Esophagus muscularis mucosa (tissue), 4 donors: ENCODE measurements at regions not wholly inside any gene's neighbourhood (a gene's known extent, or its start where the extent isn't known, plus 50 kb on each side); places are given as distances from the start of the nearest gene placed in this dataset.
"Not testable (repeated sequence)": the region's sequence is repeated elsewhere in the genome, so short reads cannot be mapped to it uniquely, and the experiment has no call there.

Source experiments
- DNase-seq: peaks from one replicate; pipeline ENCODE4 v3.0.0-alpha.2; 2017; ENCODE audit errors: extremely low spot score
- H3K27ac ChIP-seq, 4 donors: fragments of 200-600 bp; sonication (generic); replicated peaks in 1 of 4; 1 replicate in 3 of 4; 2 replicates in 1 of 4; pipeline ENCODE4 v1.5.1; 2016 to 2019; ENCODE audit warnings: mild to moderate bottlenecking in 1 of 4
- H3K27me3 ChIP-seq, 4 donors: fragments of 200-600 bp; sonication (generic); one replicate each; pipeline versions ENCODE4 v1.5.1 to v1.6.0; 2016 to 2019
- H3K36me3 ChIP-seq, 4 donors: fragments of 200-600 bp; sonication (generic); one replicate each; pipeline ENCODE4 v1.5.1; 2016 to 2019
- H3K4me1 ChIP-seq, 4 donors: fragments of 200-600 bp; sonication (generic); one replicate each; pipeline ENCODE4 v1.5.1; 2016 to 2019
- H3K4me3 ChIP-seq, 4 donors: fragments of 200-600 bp; sonication (generic); 1 replicate in 2 of 4; 2 replicates in 2 of 4; pipeline ENCODE4 v1.5.1; 2016 to 2019; ENCODE audit warnings: mild to moderate bottlenecking in 4 of 4, moderate library complexity in 1 of 4
- H3K9me3 ChIP-seq, 4 donors: fragments of 200-600 bp; sonication (generic); 1 replicate in 3 of 4; 2 replicates in 1 of 4; pipeline ENCODE4 v1.5.1; 2016 to 2019
- CTCF ChIP-seq, 3 experiments: fragments of 200-600 bp in 2 of 3; fragments of 450-650 bp in 1 of 3; sonication (generic) in 2 of 3; IDR thresholded peaks; one replicate each; pipeline ENCODE4 v1.5.1; 2017 to 2019; ENCODE audit warnings: antibody characterized with exemption in 3 of 3, mild to moderate bottlenecking in 2 of 3, moderate library complexity in 1 of 3
- EP300 ChIP-seq: sonication (generic); formaldehyde crosslinking; IDR thresholded peaks from one replicate; pipeline ENCODE4 v1.6.1; 2017; ENCODE audit warnings: antibody characterized with exemption
- POLR2A ChIP-seq: fragments of 450-650 bp; IDR thresholded peaks from one replicate; pipeline ENCODE4 v1.6.1; 2017; ENCODE audit warnings: antibody characterized with exemption, moderate library complexity, mild to moderate bottlenecking, low read depth
- POLR2AphosphoS5 ChIP-seq, 2 donors: sonication (generic); formaldehyde crosslinking; IDR thresholded peaks; one replicate each; pipeline ENCODE4 v1.6.1; 2017; ENCODE audit warnings: antibody characterized with exemption in 2 of 2
- WGBS: methylation state at CpG from one replicate; pipeline ENCODE4 v1.1.5; 2018; 5-methylcytosine and 5-hydroxymethylcytosine counted together
- intact Hi-C: fragments of 100-400 bp; cut with DNase I; formaldehyde crosslinking; loops from one replicate; pipeline ENCODE4 v1.15.1; 2023

GRCh38 chr14:106652494-106652893, 1126.1 kb downstream of the TMEM121 start:
- TF ChIP-seq POLR2A: no peak
- TF ChIP-seq CTCF (IDR thresholded peaks at IDR 0.05): no peak
- no peak for TF ChIP-seq EP300
- no peak for TF ChIP-seq POLR2AphosphoS5 (IDR thresholded peaks at IDR 0.05)
- intact Hi-C loops: no loop called here

GRCh38 chr14:106657460-106657859, 1131.1 kb downstream of the TMEM121 start:
- Histone ChIP-seq H3K27me3 (peaks cover 0 to 16% (median 0%) of the 10 kb centered on the region in 4 donors), H3K36me3 (no peaks in the 10 kb centered on the region), H3K27ac (no peak overlapping the region), H3K9me3 (no peaks in the 10 kb centered on the region), H3K4me1 (no peaks in the 10 kb centered on the region), H3K4me3 (no peak overlapping the region)
- TF ChIP-seq POLR2A: no peak
- TF ChIP-seq EP300: no peak
- no peak for TF ChIP-seq POLR2AphosphoS5 (IDR thresholded peaks at IDR 0.05)
- TF ChIP-seq CTCF (IDR thresholded peaks at IDR 0.05): no peak
- WGBS: 73% methylated on average over 8 of the region's 8 CpGs
- peak; percentile 64 for DNase-seq
- intact Hi-C loops: no loop called here

More at GRCh38 chr14:106652494-106652893, 1126.1 kb downstream of the TMEM121 start:
- peak; percentile 29 for DNase-seq
- Histone ChIP-seq H3K27me3 (peaks cover 0 to 24% (median 0%) of the 10 kb centered on the region in 4 donors), H3K4me1 (no peaks in the 10 kb centered on the region), H3K4me3 (no peak overlapping the region), H3K27ac (no peak overlapping the region), H3K36me3 (no peaks in the 10 kb centered on the region), H3K9me3 (no peaks in the 10 kb centered on the region)
- 49% methylated on average over 2 of the region's 2 CpGs for WGBS

- H3K4me3 ChIP-seq, H3K36me3 ChIP-seq, H3K9me3 ChIP-seq, H3K27ac ChIP-seq, H3K4me1 ChIP-seq, intact Hi-C loops: not testable (repeated sequence)
- peak; percentile 79 for DNase-seq
- H3K27me3 ChIP-seq: peaks cover 0 to 16% (median 0%) of the 10 kb centered on the region in 4 donors
- 54% methylated on average over 7 of the region's 7 CpGs for WGBS
Measured at GRCh38 chr14:106658066-106658860, 1131.9 kb downstream of the TMEM121 start.

GRCh38 chr14:106661561-106661960, 1135.2 kb downstream of the TMEM121 start:
- WGBS: 46% methylated on average over 3 of the region's 4 CpGs
- peaks cover 0 to 25% (median 0%) of the 10 kb centered on the region in 4 donors for H3K27me3 ChIP-seq
- H3K36me3 ChIP-seq, H3K9me3 ChIP-seq, H3K4me1 ChIP-seq, H3K4me3 ChIP-seq, intact Hi-C loops, H3K27ac ChIP-seq: not testable (repeated sequence)
- DNase-seq: peak; percentile 79

GRCh38 chr14:106662936-106663550, 1136.7 kb downstream of the TMEM121 start:
- Histone ChIP-seq H3K4me1 (no peaks in the 10 kb centered on the region), H3K27me3 (peaks cover 0 to 15% (median 0%) of the 10 kb centered on the region in 4 donors)
- intact Hi-C loops: no loop called here

More at GRCh38 chr14:106662936-106663550, 1136.7 kb downstream of the TMEM121 start:
- Histone ChIP-seq H3K9me3 (no peaks in the 10 kb centered on the region), H3K4me3 (no peak overlapping the region), H3K36me3 (no peaks in the 10 kb centered on the region), H3K27ac (no peak overlapping the region)
- 62% methylated on average over 3 of the region's 3 CpGs for WGBS
- DNase-seq: peak; percentile 24
- TF ChIP-seq EP300 (no peak), CTCF (IDR thresholded peaks at IDR 0.05) (no peak), POLR2AphosphoS5 (IDR thresholded peaks at IDR 0.05) (no peak), POLR2A (no peak)
